ENCODE measurements at regions not wholly inside any gene's neighbourhood (a gene's known extent, or its start where the extent isn't known, plus 50 kb on each side); places are given as distances from the start of the nearest gene placed in this dataset.

DNA sequence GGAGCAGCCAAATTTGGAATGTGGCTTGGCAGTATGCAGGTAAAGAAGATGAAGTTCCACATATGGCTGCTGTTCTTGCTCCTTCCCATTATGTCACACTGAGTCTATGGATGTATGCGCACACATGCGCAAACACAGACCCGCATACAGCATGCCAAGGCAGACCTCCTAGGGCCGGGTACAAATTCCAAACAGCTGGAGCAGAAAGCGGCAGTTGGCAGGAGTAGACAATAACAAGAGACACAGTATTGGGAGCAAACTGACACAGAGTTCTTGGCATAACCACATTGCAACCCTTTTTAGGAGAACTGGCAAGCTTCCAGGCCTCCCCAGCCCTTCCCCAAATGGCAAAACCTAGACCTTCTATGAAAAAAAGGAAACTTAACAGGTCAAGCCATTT, 268.9 kb downstream of the SP3 start:
- TF ChIP-seq POLR2A (IDR thresholded peaks at IDR 0.05; ENCODE audit: extremely low read depth, insufficient read length) (no peak), MAX (IDR thresholded peaks at IDR 0.05; ENCODE audit: low read depth, low read length) (no peak), MYC (IDR thresholded peaks at IDR 0.05; ENCODE audit: low read depth, low read length) (no peak)
- TF ChIP-seq, protein P1, sequence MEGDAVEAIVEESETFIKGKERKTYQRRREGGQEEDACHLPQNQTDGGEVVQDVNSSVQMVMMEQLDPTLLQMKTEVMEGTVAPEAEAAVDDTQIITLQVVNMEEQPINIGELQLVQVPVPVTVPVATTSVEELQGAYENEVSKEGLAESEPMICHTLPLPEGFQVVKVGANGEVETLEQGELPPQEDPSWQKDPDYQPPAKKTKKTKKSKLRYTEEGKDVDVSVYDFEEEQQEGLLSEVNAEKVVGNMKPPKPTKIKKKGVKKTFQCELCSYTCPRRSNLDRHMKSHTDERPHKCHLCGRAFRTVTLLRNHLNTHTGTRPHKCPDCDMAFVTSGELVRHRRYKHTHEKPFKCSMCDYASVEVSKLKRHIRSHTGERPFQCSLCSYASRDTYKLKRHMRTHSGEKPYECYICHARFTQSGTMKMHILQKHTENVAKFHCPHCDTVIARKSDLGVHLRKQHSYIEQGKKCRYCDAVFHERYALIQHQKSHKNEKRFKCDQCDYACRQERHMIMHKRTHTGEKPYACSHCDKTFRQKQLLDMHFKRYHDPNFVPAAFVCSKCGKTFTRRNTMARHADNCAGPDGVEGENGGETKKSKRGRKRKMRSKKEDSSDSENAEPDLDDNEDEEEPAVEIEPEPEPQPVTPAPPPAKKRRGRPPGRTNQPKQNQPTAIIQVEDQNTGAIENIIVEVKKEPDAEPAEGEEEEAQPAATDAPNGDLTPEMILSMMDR (IDR thresholded peaks at IDR 0.05; ENCODE audit: low read depth, low read length): no peak

Measured in NB4 (cell line).